ENCODE measurements at regions not wholly inside any gene's neighbourhood (a gene's known extent, or its start where the extent isn't known, plus 50 kb on each side); places are given as distances from the start of the nearest gene placed in this dataset.

DNA sequence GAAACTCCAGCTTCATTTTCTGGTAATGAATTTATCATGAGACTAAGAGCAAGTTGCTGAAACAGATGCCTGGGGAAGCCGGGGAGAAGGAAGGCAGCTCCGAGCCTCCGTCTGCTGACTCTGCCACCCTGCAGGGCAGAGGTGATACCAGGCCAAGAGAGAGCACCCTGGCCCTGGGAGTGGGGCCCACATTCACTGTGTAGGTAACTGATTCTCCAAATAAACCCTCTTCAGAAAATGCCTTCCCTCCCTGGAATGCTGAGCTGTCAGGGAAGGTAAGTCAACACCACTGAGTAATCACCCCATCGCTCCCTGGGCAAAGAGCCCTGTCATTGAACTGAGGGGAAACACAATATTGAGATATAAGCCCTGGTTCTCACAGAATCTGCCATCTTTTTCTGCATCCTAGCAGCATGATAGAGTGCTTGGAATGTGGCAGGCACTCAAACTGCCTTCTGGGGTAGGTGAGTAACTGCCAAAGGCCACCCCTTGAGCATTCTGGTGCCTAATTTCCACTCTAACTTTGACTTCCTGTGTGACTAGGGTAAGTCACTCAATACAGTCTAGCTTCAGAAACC, 147.6 kb downstream of the SPATA19 start:
- intact Hi-C loops (cut with DNase I), result no loop called here
- Histone ChIP-seq H3K4me3 (ENCODE audit: low read length in 3 of 3) (no peak overlapping the region), H3K36me3 (ENCODE audit: control insufficient read depth in 2 of 3, insufficient read depth in 3 of 3, low read length in 3 of 3) (no peaks in the 10 kb centered on the region), H3K9ac (ENCODE audit: low read length in 3 of 3) (no peak overlapping the region), H3K4me1 (ENCODE audit: control insufficient read depth in 2 of 3, insufficient read depth in 2 of 3, low read depth in 1 of 3, low read length in 3 of 3) (no peaks in the 10 kb centered on the region), H3K27ac (ENCODE audit: low read depth in 2 of 2, low read length in 2 of 2) (no peak overlapping the region), H3K9me3 (ENCODE audit: control insufficient read depth in 2 of 3, insufficient read depth in 1 of 3, low read length in 3 of 3) (peaks cover 0 to 3% (median 0%) of the 10 kb centered on the region in 3 donors), H3K27me3 (ENCODE audit: control insufficient read depth, insufficient read depth, low read length) (no peaks in the 10 kb centered on the region)
- DNase-seq (peak in 1 of 5 donors; percentile 39), FAIRE-seq (no peak)
- TF ChIP-seq CTCF (IDR thresholded peaks at IDR 0.05; ENCODE audit: borderline replicate concordance, extremely low read depth, insufficient read depth), result no peak

DNA sequence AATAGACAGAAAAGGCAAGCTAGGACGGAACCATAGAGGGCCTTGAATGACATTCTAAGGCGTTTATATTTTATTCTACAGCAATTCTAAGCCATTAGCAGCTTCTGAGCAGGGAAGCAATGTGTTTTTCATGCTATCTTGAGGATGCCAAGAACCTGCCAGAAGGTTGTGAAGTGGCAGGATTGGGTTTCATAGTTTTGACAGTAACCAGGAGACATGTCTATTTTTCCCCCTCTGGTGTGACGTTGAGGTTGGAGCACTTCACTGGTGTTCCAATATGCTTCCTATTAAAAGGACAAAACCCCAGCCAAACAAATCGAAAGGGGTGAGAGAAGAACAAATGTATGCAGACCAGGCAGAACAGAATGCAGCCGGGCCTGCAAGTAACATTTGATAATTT, 148.2 kb downstream of the SPATA19 start:
- FAIRE-seq, result no peak
- Histone ChIP-seq H3K36me3 (ENCODE audit: control insufficient read depth in 2 of 3, insufficient read depth in 3 of 3, low read length in 3 of 3) (no peaks in the 10 kb centered on the region), H3K4me1 (ENCODE audit: control insufficient read depth in 2 of 3, insufficient read depth in 2 of 3, low read depth in 1 of 3, low read length in 3 of 3) (no peaks in the 10 kb centered on the region), H3K9me3 (ENCODE audit: control insufficient read depth in 2 of 3, insufficient read depth in 1 of 3, low read length in 3 of 3) (peaks cover 0 to 3% (median 0%) of the 10 kb centered on the region in 3 donors), H3K4me3 (ENCODE audit: low read length in 3 of 3) (no peak overlapping the region), H3K9ac (ENCODE audit: low read length in 3 of 3) (no peak overlapping the region), H3K27ac (ENCODE audit: low read depth in 2 of 2, low read length in 2 of 2) (no peak overlapping the region), H3K27me3 (ENCODE audit: control insufficient read depth, insufficient read depth, low read length) (no peaks in the 10 kb centered on the region)
- no peak for DNase-seq
- intact Hi-C loops (cut with DNase I), result no loop called here
- no peak for TF ChIP-seq CTCF (IDR thresholded peaks at IDR 0.05; ENCODE audit: borderline replicate concordance, extremely low read depth, insufficient read depth)

- FAIRE-seq (no peak), DNase-seq (no peak)
- Histone ChIP-seq H3K4me1 (ENCODE audit: control insufficient read depth in 2 of 3, insufficient read depth in 2 of 3, low read depth in 1 of 3, low read length in 3 of 3) (no peaks in the 10 kb centered on the region), H3K27ac (ENCODE audit: low read depth in 2 of 2, low read length in 2 of 2) (no peak overlapping the region), H3K9ac (ENCODE audit: low read length in 3 of 3) (no peak overlapping the region), H3K36me3 (ENCODE audit: control insufficient read depth in 2 of 3, insufficient read depth in 3 of 3, low read length in 3 of 3) (no peaks in the 10 kb centered on the region), H3K4me3 (ENCODE audit: low read length in 3 of 3) (no peak overlapping the region), H3K27me3 (ENCODE audit: control insufficient read depth, insufficient read depth, low read length) (no peaks in the 10 kb centered on the region), H3K9me3 (ENCODE audit: control insufficient read depth in 2 of 3, insufficient read depth in 1 of 3, low read length in 3 of 3) (peaks cover 0 to 3% (median 0%) of the 10 kb centered on the region in 3 donors)
- no peak for TF ChIP-seq CTCF (IDR thresholded peaks at IDR 0.05; ENCODE audit: borderline replicate concordance, extremely low read depth, insufficient read depth)
- intact Hi-C loops (cut with DNase I), result no loop called here
Measured at GRCh38 chr11:133695387-133695786, 149.9 kb downstream of the SPATA19 start.

- no peak overlapping the region for H3K27ac ChIP-seq (ENCODE audit: low read depth in 2 of 2, low read length in 2 of 2)
- H3K4me1 ChIP-seq (ENCODE audit: control insufficient read depth in 2 of 3, insufficient read depth in 2 of 3, low read depth in 1 of 3, low read length in 3 of 3), result no peaks in the 10 kb centered on the region
- no peaks in the 10 kb centered on the region for H3K27me3 ChIP-seq (ENCODE audit: control insufficient read depth, insufficient read depth, low read length)
- no peaks in the 10 kb centered on the region for H3K36me3 ChIP-seq (ENCODE audit: control insufficient read depth in 2 of 3, insufficient read depth in 3 of 3, low read length in 3 of 3)
- DNase-seq, result no peak
- no peak overlapping the region for H3K9ac ChIP-seq (ENCODE audit: low read length in 3 of 3)
- FAIRE-seq, result no peak
- no peak for TF ChIP-seq CTCF (IDR thresholded peaks at IDR 0.05; ENCODE audit: borderline replicate concordance, extremely low read depth, insufficient read depth)
- intact Hi-C loops (cut with DNase I), result no loop called here
- peaks cover 0 to 3% (median 0%) of the 10 kb centered on the region in 3 donors for H3K9me3 ChIP-seq (ENCODE audit: control insufficient read depth in 2 of 3, insufficient read depth in 1 of 3, low read length in 3 of 3)
- H3K4me3 ChIP-seq (ENCODE audit: low read length in 3 of 3), result no peak overlapping the region
Measured at GRCh38 chr11:133694701-133695100, 150.6 kb downstream of the SPATA19 start.
